ENCODE measurements at regions not wholly inside any gene's neighbourhood (a gene's known extent, or its start where the extent isn't known, plus 50 kb on each side); places are given as distances from the start of the nearest gene placed in this dataset.

- no peaks in the 10 kb centered on the region for H3K36me3 ChIP-seq (replicated peaks in 1 of 2; ENCODE audit: control insufficient read depth in 1 of 2, insufficient read depth in 2 of 2, low read length in 2 of 2)
- no peak for DNase-seq
- intact Hi-C loops (cut with micrococcal nuclease): no loop called here
- peaks cover 0 to 2% (median 0%) of the 10 kb centered on the region in 7 donors for H3K9me3 Mint-ChIP-seq
- no peaks in the 10 kb centered on the region for H3K79me2 ChIP-seq (ENCODE audit: insufficient read depth, low read length)
- H3K36me3 Mint-ChIP-seq: no peaks in the 10 kb centered on the region
- H3K4me1 ChIP-seq (ENCODE audit: control insufficient read depth in 1 of 2, insufficient read depth in 2 of 2, low read length in 2 of 2): no peaks in the 10 kb centered on the region
- H3K27ac Mint-ChIP-seq: no peak overlapping the region
- no peaks in the 10 kb centered on the region for H4K20me1 ChIP-seq (ENCODE audit: insufficient read depth, low read length)
- no peaks in the 10 kb centered on the region for H3K27me3 Mint-ChIP-seq (ENCODE audit: low read depth in 3 of 3)
- H3K27ac ChIP-seq (ENCODE audit: low read depth in 1 of 2, low read length in 2 of 2): no peak overlapping the region
- H3K27me3 ChIP-seq (ENCODE audit: control insufficient read depth in 2 of 2, insufficient read depth in 2 of 2, low read length in 2 of 2): no peaks in the 10 kb centered on the region
- H3K4me3 Mint-ChIP-seq: no peak overlapping the region
- no peak overlapping the region for H3K4me3 ChIP-seq (replicated peaks in 1 of 3; ENCODE audit: low read depth in 2 of 3, low read length in 3 of 3)
- H2AFZ ChIP-seq (ENCODE audit: insufficient read depth, low read depth, low read length, poor library complexity, severe bottlenecking): no peak overlapping the region
- H3K9me3 ChIP-seq (replicated peaks in 1 of 2; ENCODE audit: control insufficient read depth in 1 of 2, insufficient read depth in 1 of 2, low read length in 2 of 2): no peaks in the 10 kb centered on the region
- H3K9ac ChIP-seq (ENCODE audit: insufficient read depth, low read length, poor library complexity, severe bottlenecking): no peak overlapping the region
- H3K4me2 ChIP-seq (replicated peaks; ENCODE audit: extremely low read depth, low read length, poor library complexity, severe bottlenecking): no peak overlapping the region
- TF ChIP-seq CTCF (IDR thresholded peaks at IDR 0.05): no peak
- no CpG with 5 or more reads among the region's 2 CpGs for WGBS (ENCODE audit: insufficient coverage)
- no peaks in the 10 kb centered on the region for H3K4me1 Mint-ChIP-seq
Observed at GRCh38 chr2:211175956-211176355, 619.6 kb downstream of the CPS1 start.

- Histone ChIP-seq H2AFZ (ENCODE audit: insufficient read depth, low read depth, low read length, poor library complexity, severe bottlenecking) (no peak overlapping the region), H3K4me1 (ENCODE audit: control insufficient read depth in 1 of 2, insufficient read depth in 2 of 2, low read length in 2 of 2) (no peaks in the 10 kb centered on the region), H3K9ac (ENCODE audit: insufficient read depth, low read length, poor library complexity, severe bottlenecking) (no peak overlapping the region), H3K9me3 (replicated peaks in 1 of 2; ENCODE audit: control insufficient read depth in 1 of 2, insufficient read depth in 1 of 2, low read length in 2 of 2) (no peaks in the 10 kb centered on the region), H3K27me3 (ENCODE audit: control insufficient read depth in 2 of 2, insufficient read depth in 2 of 2, low read length in 2 of 2) (no peaks in the 10 kb centered on the region), H3K4me3 (replicated peaks in 1 of 3; ENCODE audit: low read depth in 2 of 3, low read length in 3 of 3) (no peak overlapping the region), H3K79me2 (ENCODE audit: insufficient read depth, low read length) (no peaks in the 10 kb centered on the region), H3K4me2 (replicated peaks; ENCODE audit: extremely low read depth, low read length, poor library complexity, severe bottlenecking) (no peak overlapping the region), H3K27ac (ENCODE audit: low read depth in 1 of 2, low read length in 2 of 2) (no peak overlapping the region), H4K20me1 (ENCODE audit: insufficient read depth, low read length) (no peaks in the 10 kb centered on the region), H3K36me3 (replicated peaks in 1 of 2; ENCODE audit: control insufficient read depth in 1 of 2, insufficient read depth in 2 of 2, low read length in 2 of 2) (no peaks in the 10 kb centered on the region)
- intact Hi-C loops (cut with micrococcal nuclease): no loop called here
- H3K27ac Mint-ChIP-seq: no peak overlapping the region
- H3K9me3 Mint-ChIP-seq: peaks cover 0 to 2% (median 0%) of the 10 kb centered on the region in 7 donors
- no peak for DNase-seq
- no peaks in the 10 kb centered on the region for H3K27me3 Mint-ChIP-seq (ENCODE audit: low read depth in 3 of 3)
- H3K36me3 Mint-ChIP-seq: no peaks in the 10 kb centered on the region
- H3K4me1 Mint-ChIP-seq: no peaks in the 10 kb centered on the region
- H3K4me3 Mint-ChIP-seq: no peak overlapping the region
- TF ChIP-seq CTCF (IDR thresholded peaks at IDR 0.05): no peak
Observed at GRCh38 chr2:211176514-211177141, 620.2 kb downstream of the CPS1 start.
